Peyer's patch (tissue), 4 donors: ENCODE measurements at regions not wholly inside any gene's neighbourhood (a gene's known extent, or its start where the extent isn't known, plus 50 kb on each side); places are given as distances from the start of the nearest gene placed in this dataset.
"Not testable (repeated sequence)": the region's sequence is repeated elsewhere in the genome, so short reads cannot be mapped to it uniquely, and the experiment has no call there.

Source experiments
- CTCF ChIP-seq, 6 experiments: fragments of 450-650 bp in 4 of 6; fragments of 200-600 bp in 2 of 6; sonication (generic) in 1 of 6; IDR thresholded peaks; one replicate each; pipeline ENCODE4 v1.5.1; 2017 to 2019; ENCODE audit warnings: antibody characterized with exemption in 6 of 6, mild to moderate bottlenecking in 3 of 6, moderate library complexity in 1 of 6
- POLR2A ChIP-seq, 2 donors: fragments of 450-650 bp; IDR thresholded peaks; one replicate each; pipeline ENCODE4 v1.5.1; 2017; ENCODE audit warnings: antibody characterized with exemption in 2 of 2, mild to moderate bottlenecking in 2 of 2, moderate library complexity in 2 of 2

- not testable (repeated sequence) for TF ChIP-seq CTCF, POLR2A (IDR thresholded peaks at IDR 0.05)
These were observed 88.8 kb downstream of the KCNJ18 start for GRCh38 chr17:21780919-21781665.
